Smooth muscle cell (in vitro differentiated cells): ENCODE measurements at regions not wholly inside any gene's neighbourhood (a gene's known extent, or its start where the extent isn't known, plus 50 kb on each side); places are given as distances from the start of the nearest gene placed in this dataset.
"Not testable (repeated sequence)": the region's sequence is repeated elsewhere in the genome, so short reads cannot be mapped to it uniquely, and the experiment has no call there.

ENCODE experiments used
- DNase-seq: peaks from one replicate; lab custom pipeline; 2025; ENCODE audit not compliant: unreplicated experiment; lab: John Stamatoyannopoulos, UW
- H2AFZ ChIP-seq: fragments of 200-600 bp; sonication (generic); 2 replicates; pipeline ENCODE4 v1.6.0; 2016; ENCODE audit warnings: antibody characterized with exemption, low read depth, mild to moderate bottlenecking
- H3F3A ChIP-seq: fragments of 200-600 bp; sonication (generic); 2 replicates; pipeline ENCODE4 v1.6.0; 2017; ENCODE audit warnings: antibody characterized with exemption, low read depth
- H3K27ac ChIP-seq: fragments of 200-600 bp; sonication (generic); 2 replicates; pipeline ENCODE4 v1.5.1; 2016; ENCODE audit warnings: low read depth, mild to moderate bottlenecking
- H3K27me3 ChIP-seq: fragments of 200-600 bp; sonication (generic); 2 replicates; pipeline ENCODE4 v1.6.1; 2016; ENCODE audit warnings: low read depth, mild to moderate bottlenecking
- H3K36me3 ChIP-seq: fragments of 200-600 bp; sonication (generic); 2 replicates; pipeline ENCODE4 v1.5.1; 2016; ENCODE audit warnings: low read depth
- H3K4me1 ChIP-seq: fragments of 200-600 bp; sonication (generic); 2 replicates; pipeline ENCODE4 v1.5.1; 2016; ENCODE audit warnings: low read depth
- H3K4me2 ChIP-seq: fragments of 200-600 bp; sonication (generic); 2 replicates; pipeline ENCODE4 v1.6.0; 2016; ENCODE audit warnings: mild to moderate bottlenecking
- H3K4me3 ChIP-seq: fragments of 200-600 bp; sonication (generic); 2 replicates; pipeline ENCODE4 v1.5.1; 2016; ENCODE audit warnings: mild to moderate bottlenecking
- H3K79me2 ChIP-seq: fragments of 200-600 bp; sonication (generic); 2 replicates; pipeline ENCODE4 v1.6.0; 2016; ENCODE audit warnings: low read depth, mild to moderate bottlenecking
- H3K9ac ChIP-seq: fragments of 200-600 bp; sonication (generic); 2 replicates; pipeline ENCODE4 v1.6.0; 2016; ENCODE audit warnings: low read depth
- H3K9me3 ChIP-seq: fragments of 200-600 bp; sonication (generic); replicated peaks from 2 replicates; pipeline ENCODE4 v1.5.1; 2016; ENCODE audit warnings: low read depth
- H4K20me1 ChIP-seq: fragments of 200-600 bp; sonication (generic); 2 replicates; pipeline ENCODE4 v1.6.0; 2016; ENCODE audit warnings: low read depth
- WGBS: methylation state at CpG from one replicate; pipeline ENCODE4 v1.1.7; 2016; ENCODE audit warnings: low lambda C conversion rate; 5-methylcytosine and 5-hydroxymethylcytosine counted together
- TF ChIP-seq, protein P1 (sequence below): fragments of 200-600 bp; sonication (generic); IDR thresholded peaks from 2 replicates; pipeline ENCODE4 v1.5.1; 2017; ENCODE audit warnings: borderline replicate concordance, mild to moderate bottlenecking, antibody characterized with exemption; ENCODE audit not compliant: insufficient read depth, poor library complexity, severe bottlenecking

DNA sequence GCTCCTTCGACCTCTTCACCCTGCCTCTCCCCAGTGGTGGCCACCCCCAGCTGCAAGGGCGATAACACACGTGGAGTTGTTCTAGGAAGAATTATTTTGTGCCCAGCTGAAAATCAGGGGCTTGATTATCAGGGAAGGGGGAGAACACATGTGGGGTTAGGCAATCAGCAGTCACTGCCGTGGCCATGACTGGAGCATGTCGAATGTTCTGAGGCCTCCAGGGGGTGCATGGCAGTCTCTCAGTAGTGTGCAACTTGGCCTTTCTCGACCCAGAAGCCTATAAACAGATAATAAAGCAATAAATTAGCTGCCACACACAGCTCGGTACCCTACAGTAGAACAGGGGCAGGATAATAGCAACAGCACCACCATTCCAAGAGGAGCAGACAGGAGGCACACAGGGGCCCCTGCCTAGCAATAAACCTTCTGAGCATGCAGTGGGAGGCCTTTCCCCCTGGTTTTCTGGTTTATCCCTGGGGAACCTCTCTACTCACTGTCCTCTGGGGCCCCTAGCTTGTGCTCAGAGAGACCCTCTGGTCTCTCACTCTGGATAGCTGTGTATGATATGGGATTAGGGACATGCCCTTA, 308.2 kb upstream of the PLGLB2 start:
- H3K4me3 ChIP-seq, H3F3A ChIP-seq, H3K9ac ChIP-seq, DNase-seq, H2AFZ ChIP-seq, H3K79me2 ChIP-seq, H3K27ac ChIP-seq, H3K4me2 ChIP-seq, H3K36me3 ChIP-seq, H3K9me3 ChIP-seq, H3K4me1 ChIP-seq, H3K27me3 ChIP-seq, H4K20me1 ChIP-seq: not testable (repeated sequence)
- WGBS, result 47% methylated on average over 7 of the region's 7 CpGs
- TF ChIP-seq, protein P1, sequence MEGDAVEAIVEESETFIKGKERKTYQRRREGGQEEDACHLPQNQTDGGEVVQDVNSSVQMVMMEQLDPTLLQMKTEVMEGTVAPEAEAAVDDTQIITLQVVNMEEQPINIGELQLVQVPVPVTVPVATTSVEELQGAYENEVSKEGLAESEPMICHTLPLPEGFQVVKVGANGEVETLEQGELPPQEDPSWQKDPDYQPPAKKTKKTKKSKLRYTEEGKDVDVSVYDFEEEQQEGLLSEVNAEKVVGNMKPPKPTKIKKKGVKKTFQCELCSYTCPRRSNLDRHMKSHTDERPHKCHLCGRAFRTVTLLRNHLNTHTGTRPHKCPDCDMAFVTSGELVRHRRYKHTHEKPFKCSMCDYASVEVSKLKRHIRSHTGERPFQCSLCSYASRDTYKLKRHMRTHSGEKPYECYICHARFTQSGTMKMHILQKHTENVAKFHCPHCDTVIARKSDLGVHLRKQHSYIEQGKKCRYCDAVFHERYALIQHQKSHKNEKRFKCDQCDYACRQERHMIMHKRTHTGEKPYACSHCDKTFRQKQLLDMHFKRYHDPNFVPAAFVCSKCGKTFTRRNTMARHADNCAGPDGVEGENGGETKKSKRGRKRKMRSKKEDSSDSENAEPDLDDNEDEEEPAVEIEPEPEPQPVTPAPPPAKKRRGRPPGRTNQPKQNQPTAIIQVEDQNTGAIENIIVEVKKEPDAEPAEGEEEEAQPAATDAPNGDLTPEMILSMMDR, result peak; percentile 9

DNA sequence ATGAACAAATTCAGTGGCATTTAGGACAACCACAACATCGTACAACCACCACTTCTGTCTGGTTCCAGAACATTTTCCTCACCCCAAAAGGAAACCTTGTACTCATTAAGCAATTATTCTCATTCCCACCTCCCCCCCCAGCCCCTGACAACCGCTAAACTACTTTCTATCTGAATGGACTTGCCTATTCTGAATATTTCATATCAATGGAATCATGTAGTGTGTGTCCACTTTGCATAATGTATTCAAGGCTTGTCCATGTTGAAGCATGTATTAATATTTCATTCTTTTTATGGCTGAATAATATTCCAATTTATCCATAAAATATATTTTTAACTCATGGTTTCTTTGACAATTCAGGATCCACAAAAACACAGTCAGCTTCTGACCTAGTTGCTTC, 307.2 kb upstream of the PLGLB2 start:
- H3K9me3 ChIP-seq, H3K4me2 ChIP-seq, H3K4me1 ChIP-seq, H3K27me3 ChIP-seq, H3K4me3 ChIP-seq, H3K79me2 ChIP-seq, H4K20me1 ChIP-seq, DNase-seq, H3K27ac ChIP-seq, H3K9ac ChIP-seq, H2AFZ ChIP-seq, H3F3A ChIP-seq, H3K36me3 ChIP-seq: not testable (repeated sequence)
- WGBS, result 97% methylated on average over 2 of the region's 2 CpGs

DNA sequence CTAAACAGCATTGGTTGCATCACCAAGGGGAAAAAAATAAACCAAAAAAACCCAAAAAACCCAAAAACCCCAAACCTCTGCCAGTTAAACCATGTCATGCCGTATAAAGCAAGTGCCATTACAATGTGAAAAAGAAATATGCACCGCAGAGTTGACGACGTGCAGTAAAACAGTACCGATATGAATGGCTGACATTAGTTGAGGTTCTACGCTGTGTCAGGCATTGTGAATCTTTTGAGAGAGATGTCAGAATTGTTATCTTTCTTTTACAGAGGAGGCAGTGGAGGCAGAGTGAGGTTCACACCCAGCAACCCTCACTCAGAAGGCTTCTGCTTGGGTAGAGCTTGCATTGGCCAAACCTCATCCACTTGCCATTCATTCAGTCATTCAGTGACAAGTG, 306.5 kb upstream of the PLGLB2 start:
- H3K4me1 ChIP-seq, H3K36me3 ChIP-seq, H3K79me2 ChIP-seq, H3K4me2 ChIP-seq, H4K20me1 ChIP-seq, H3K9ac ChIP-seq, H3K4me3 ChIP-seq, H3K27me3 ChIP-seq, H3K27ac ChIP-seq, DNase-seq, H3K9me3 ChIP-seq, H3F3A ChIP-seq, H2AFZ ChIP-seq: not testable (repeated sequence)
- 90% methylated on average over 6 of the region's 6 CpGs for WGBS

DNA sequence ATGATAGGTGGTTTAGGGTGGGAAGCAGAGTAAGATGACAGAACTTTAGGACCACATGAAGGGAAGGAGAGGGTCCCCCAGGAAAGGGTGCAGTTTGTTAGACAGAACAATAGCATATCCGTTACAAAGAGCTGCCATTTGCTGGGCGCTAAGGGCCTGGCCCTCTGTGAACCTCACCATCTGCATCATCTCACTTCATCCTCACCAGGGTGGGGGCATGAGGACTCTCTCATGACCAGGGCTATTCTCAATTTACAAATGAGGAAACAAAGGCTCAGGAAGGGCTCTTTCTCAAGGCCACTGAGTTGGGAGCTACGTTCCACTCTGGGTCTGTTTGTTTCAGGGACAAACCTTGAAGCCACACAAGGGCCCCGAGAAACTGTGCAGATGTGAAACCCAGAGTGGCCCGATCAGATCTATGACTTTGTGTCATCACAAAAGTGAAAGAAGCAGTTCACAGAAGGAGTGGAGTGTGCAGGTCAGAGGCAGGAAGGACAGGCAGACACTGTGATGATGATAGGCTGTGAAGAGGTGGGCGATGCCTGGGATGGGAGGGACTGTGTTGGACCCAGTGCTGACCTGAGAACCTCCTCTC, 304.8 kb upstream of the PLGLB2 start:
- not testable (repeated sequence) for H3K27ac ChIP-seq, H3K4me3 ChIP-seq, H3K79me2 ChIP-seq, H3K9me3 ChIP-seq, H3F3A ChIP-seq, H3K4me1 ChIP-seq, H2AFZ ChIP-seq, H3K36me3 ChIP-seq, H3K9ac ChIP-seq, H4K20me1 ChIP-seq, DNase-seq, H3K27me3 ChIP-seq, H3K4me2 ChIP-seq
- WGBS, result 93% methylated on average over 5 of the region's 6 CpGs

DNA sequence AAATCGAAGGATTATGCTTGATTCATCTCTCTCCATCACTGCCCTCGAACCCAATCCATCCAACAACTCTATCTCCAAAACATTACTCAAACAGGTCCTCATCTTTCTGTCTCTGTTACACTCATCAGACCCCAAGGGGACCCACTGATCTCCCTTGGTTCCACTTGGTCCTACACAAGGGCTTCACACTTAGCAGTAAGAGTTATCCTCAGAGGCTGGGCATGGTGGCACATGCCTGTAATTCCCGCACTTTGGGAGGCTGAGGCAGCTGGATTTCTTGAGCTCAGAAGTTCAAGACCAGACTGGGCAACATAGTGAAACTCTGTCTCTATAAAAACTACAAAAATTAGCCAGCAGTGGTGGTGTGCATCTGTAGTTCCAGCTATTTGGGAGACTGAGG, 302.9 kb upstream of the PLGLB2 start:
- 89% methylated on average over 3 of the region's 3 CpGs for WGBS
- not testable (repeated sequence) for H3K27me3 ChIP-seq, H3F3A ChIP-seq, H3K9me3 ChIP-seq, H3K27ac ChIP-seq, H3K4me1 ChIP-seq, H3K9ac ChIP-seq, H3K4me3 ChIP-seq, DNase-seq, H4K20me1 ChIP-seq, H3K4me2 ChIP-seq, H2AFZ ChIP-seq, H3K36me3 ChIP-seq, H3K79me2 ChIP-seq

DNA sequence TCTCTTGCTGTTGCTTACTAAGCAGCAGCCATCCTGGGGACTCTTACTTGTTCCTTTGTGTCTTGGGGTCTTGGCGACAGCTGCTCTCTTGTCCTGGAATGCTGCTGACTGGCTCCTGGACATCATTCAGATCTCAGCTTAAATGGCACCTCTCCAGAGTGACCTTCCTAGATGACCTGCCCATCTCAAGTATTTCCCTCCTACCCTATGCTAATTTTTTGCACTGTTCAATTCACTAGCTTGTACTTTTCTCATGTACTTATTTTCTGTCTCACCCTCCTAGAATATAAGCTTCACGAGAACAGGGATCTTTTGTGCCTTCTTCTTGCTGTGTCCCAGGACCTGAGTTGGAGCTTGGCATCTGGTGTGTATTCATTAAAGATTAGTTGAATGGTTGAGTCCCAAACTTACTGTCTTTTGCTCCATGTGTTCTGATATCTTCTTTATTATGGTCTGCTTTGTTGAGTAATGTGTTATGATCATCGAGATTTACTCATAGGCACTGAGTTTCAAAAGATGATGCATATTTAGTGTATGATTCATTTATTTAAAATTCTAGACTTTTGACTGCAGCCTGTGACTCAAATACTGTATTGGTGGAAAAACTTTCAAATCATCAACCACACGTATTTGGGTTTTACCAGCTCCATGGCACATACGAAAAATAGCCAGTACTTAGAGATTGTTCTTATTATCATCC, 302.1 kb upstream of the PLGLB2 start:
- H2AFZ ChIP-seq, H3F3A ChIP-seq, DNase-seq, H3K9me3 ChIP-seq, H4K20me1 ChIP-seq, H3K4me1 ChIP-seq, H3K4me3 ChIP-seq, H3K79me2 ChIP-seq, H3K36me3 ChIP-seq, H3K27me3 ChIP-seq: not testable (repeated sequence)
- peak overlapping the region; percentile 53 for H3K4me2 ChIP-seq
- H3K9ac ChIP-seq, result peak overlapping the region; percentile 73
- WGBS, result 50% methylated on average over 4 of the region's 5 CpGs
- H3K27ac ChIP-seq, result peak overlapping the region; percentile 91

DNA sequence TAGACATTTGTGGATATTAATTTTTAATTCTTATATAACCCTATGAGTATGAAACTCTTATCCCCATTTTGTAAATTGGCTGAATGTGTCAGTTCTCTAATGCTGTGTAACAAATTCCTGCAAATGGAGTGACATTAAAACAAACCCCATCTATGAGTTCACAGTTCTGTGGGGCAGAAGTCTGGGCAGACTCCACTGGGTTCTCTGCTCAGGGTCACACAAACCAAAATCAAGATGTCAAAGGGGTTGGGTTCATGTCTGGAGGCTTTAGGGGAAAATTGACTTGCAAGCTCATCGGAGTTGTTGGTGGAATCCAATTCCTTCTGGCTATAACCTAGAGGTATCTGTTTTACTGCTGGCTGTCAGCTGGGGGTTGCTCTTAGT, 301.6 kb upstream of the PLGLB2 start:
- H2AFZ ChIP-seq, DNase-seq, H3K79me2 ChIP-seq, H3F3A ChIP-seq, H3K9me3 ChIP-seq, H3K27me3 ChIP-seq, H4K20me1 ChIP-seq, H3K36me3 ChIP-seq, H3K4me3 ChIP-seq, H3K4me1 ChIP-seq: not testable (repeated sequence)
- peak overlapping the region; percentile 73 for H3K9ac ChIP-seq
- H3K27ac ChIP-seq, result peak overlapping the region; percentile 91
- H3K4me2 ChIP-seq, result peak overlapping the region; percentile 53
- WGBS, result no CpG with 5 or more reads among the region's 1 CpG

DNA sequence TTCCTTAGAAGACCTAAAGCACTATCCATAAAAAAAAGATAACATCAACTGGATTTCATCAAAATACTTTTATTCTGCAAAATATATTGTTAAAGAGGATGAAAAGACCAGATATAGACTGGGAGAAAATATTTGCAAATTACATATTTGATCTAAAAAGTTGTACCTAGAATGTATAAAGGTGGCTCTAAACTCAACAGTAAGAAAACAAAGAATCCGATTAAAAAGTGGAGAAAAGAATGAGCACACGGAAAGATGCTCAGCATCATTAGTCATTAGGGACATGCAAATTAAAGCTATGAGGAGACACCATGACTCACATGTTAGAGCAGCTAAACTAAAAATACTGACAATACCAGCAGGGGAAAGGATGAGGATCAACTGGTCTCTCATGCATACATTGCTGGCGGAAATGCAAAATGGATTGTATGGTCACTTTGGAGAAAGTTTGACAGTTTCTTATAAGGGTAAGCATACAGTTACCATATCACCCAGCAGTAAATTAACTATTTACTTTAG, 298.4 kb upstream of the PLGLB2 start:
- not testable (repeated sequence) for H3K4me1 ChIP-seq, H3K79me2 ChIP-seq, H3K9me3 ChIP-seq, H3F3A ChIP-seq, DNase-seq, H3K4me3 ChIP-seq, H4K20me1 ChIP-seq, H3K4me2 ChIP-seq, H2AFZ ChIP-seq, H3K36me3 ChIP-seq, H3K27me3 ChIP-seq, H3K9ac ChIP-seq
- WGBS, result 17% methylated on average over 2 of the region's 3 CpGs
- peak overlapping the region; percentile 38 for H3K27ac ChIP-seq
